Mesendoderm (in vitro differentiated cells): ENCODE measurements at regions not wholly inside any gene's neighbourhood (a gene's known extent, or its start where the extent isn't known, plus 50 kb on each side); places are given as distances from the start of the nearest gene placed in this dataset.

Experiments used
- DNase-seq: peaks from one replicate; pipeline ENCODE4 v3.0.0; 2013
- H2AK5ac ChIP-seq: 2 replicates; pipeline ENCODE4 v1.6.1; 2013; ENCODE audit warnings: low read length, inconsistent platforms
- H2BK120ac ChIP-seq: 2 replicates; pipeline ENCODE4 v1.6.1; 2013; ENCODE audit warnings: low read depth, mild to moderate bottlenecking, low read length, moderate library complexity, mixed read lengths
- H2BK15ac ChIP-seq: replicated peaks from 2 replicates; pipeline ENCODE4 v1.6.1; 2013; ENCODE audit warnings: low read depth, mild to moderate bottlenecking, moderate library complexity
- H2BK5ac ChIP-seq: 2 replicates; pipeline ENCODE4 v1.6.1; 2013; ENCODE audit warnings: low read length, inconsistent platforms
- H3K18ac ChIP-seq: 2 replicates; pipeline ENCODE4 v1.6.1; 2013; ENCODE audit warnings: mild to moderate bottlenecking, low read length, mixed read lengths
- H3K23ac ChIP-seq: one replicate; pipeline ENCODE4 v1.6.1; 2013; ENCODE audit warnings: low read length
- H3K27ac ChIP-seq: 2 replicates; pipeline ENCODE4 v1.5.1; 2013; ENCODE audit warnings: low read depth, mild to moderate bottlenecking, inconsistent platforms, low read length, moderate library complexity
- H3K27me3 ChIP-seq: 2 replicates; pipeline ENCODE4 v1.6.1; 2013; ENCODE audit warnings: low read length, control low read depth, mild to moderate bottlenecking, inconsistent platforms; ENCODE audit not compliant: insufficient read depth, poor library complexity
- H3K36me3 ChIP-seq: 2 replicates; pipeline ENCODE4 v1.6.1; 2013; ENCODE audit warnings: low read length, inconsistent platforms; ENCODE audit not compliant: control insufficient read depth, insufficient read depth
- H3K4ac ChIP-seq: one replicate; pipeline ENCODE4 v1.6.1; 2013; ENCODE audit warnings: low read depth, mild to moderate bottlenecking, low read length, moderate library complexity
- H3K4me1 ChIP-seq: 2 replicates; pipeline ENCODE4 v1.6.1; 2013; ENCODE audit warnings: low read depth, low read length, inconsistent platforms; ENCODE audit not compliant: control insufficient read depth
- H3K4me2 ChIP-seq: 2 replicates; pipeline ENCODE4 v1.6.1; 2013; ENCODE audit warnings: low read length
- H3K4me3 ChIP-seq: 2 replicates; pipeline ENCODE4 v1.5.1; 2013; ENCODE audit warnings: mild to moderate bottlenecking, low read length
- H3K56ac ChIP-seq: one replicate; pipeline ENCODE4 v1.6.1; 2013; ENCODE audit warnings: low read length
- H3K79me1 ChIP-seq: 2 replicates; pipeline ENCODE4 v1.6.1; 2013; ENCODE audit warnings: low read length, inconsistent platforms
- H3K79me2 ChIP-seq: 2 replicates; pipeline ENCODE4 v1.6.1; 2013; ENCODE audit warnings: mild to moderate bottlenecking, low read length; ENCODE audit not compliant: control insufficient read depth, insufficient read depth
- H3K9ac ChIP-seq: 2 replicates; pipeline ENCODE4 v1.6.1; 2013; ENCODE audit warnings: low read length, inconsistent platforms
- H4K5ac ChIP-seq: one replicate; pipeline ENCODE4 v1.6.1; 2013; ENCODE audit warnings: low read length
- H4K8ac ChIP-seq: one replicate; pipeline ENCODE4 v1.6.1; 2013; ENCODE audit warnings: low read depth, mild to moderate bottlenecking, control low read depth, low read length, moderate library complexity
- WGBS: extraction: QIAGEN DNeasy Blood & Tissue Kit; methylation state at CpG from one replicate; pipeline ENCODE4 v1.1.7; 2013; ENCODE audit warnings: low lambda C conversion rate, missing lambda C conversion rate; ENCODE audit not compliant: insufficient coverage; ENCODE audit errors: extremely low coverage; 5-methylcytosine and 5-hydroxymethylcytosine counted together

- Histone ChIP-seq H3K9ac (no peak overlapping the region), H3K27ac (no peak overlapping the region), H3K18ac (no peak overlapping the region), H3K27me3 (no peaks in the 10 kb centered on the region), H3K23ac (no peak overlapping the region), H4K5ac (no peak overlapping the region), H2AK5ac (no peak overlapping the region), H3K79me2 (no peaks in the 10 kb centered on the region), H3K56ac (no peak overlapping the region), H2BK5ac (no peak overlapping the region), H3K79me1 (no peaks in the 10 kb centered on the region), H2BK120ac (no peak overlapping the region), H3K4me3 (no peak overlapping the region), H2BK15ac (no peak overlapping the region), H3K4me2 (no peak overlapping the region), H3K4ac (no peak overlapping the region), H4K8ac (no peak overlapping the region), H3K4me1 (peaks cover 2% of the 10 kb centered on the region), H3K36me3 (no peaks in the 10 kb centered on the region)
- WGBS, result no CpG with 5 or more reads among the region's 2 CpGs
- no peak for DNase-seq
These were observed 72.9 kb upstream of the KRAS start for GRCh38 chr12:25323581-25323982.

GRCh38 chr12:25322918-25323531 is 72.3 kb upstream of the KRAS start:
- H3K18ac ChIP-seq, result no peak overlapping the region
- H3K27me3 ChIP-seq, result no peaks in the 10 kb centered on the region
- no peaks in the 10 kb centered on the region for H3K79me2 ChIP-seq
- no peak overlapping the region for H2BK15ac ChIP-seq
- no peak overlapping the region for H3K4me3 ChIP-seq
- no peaks in the 10 kb centered on the region for H3K79me1 ChIP-seq
- no peak overlapping the region for H3K27ac ChIP-seq
- WGBS, result no CpG with 5 or more reads among the region's 3 CpGs
- no peak overlapping the region for H4K5ac ChIP-seq
- H4K8ac ChIP-seq, result no peak overlapping the region
- peaks cover 2% of the 10 kb centered on the region for H3K4me1 ChIP-seq
- H3K56ac ChIP-seq, result no peak overlapping the region
- no peak overlapping the region for H3K9ac ChIP-seq
- H3K4me2 ChIP-seq, result no peak overlapping the region
- DNase-seq, result no peak
- H3K23ac ChIP-seq, result no peak overlapping the region
- H2AK5ac ChIP-seq, result no peak overlapping the region
- no peak overlapping the region for H3K4ac ChIP-seq
- H2BK120ac ChIP-seq, result no peak overlapping the region
- H2BK5ac ChIP-seq, result no peak overlapping the region
- no peaks in the 10 kb centered on the region for H3K36me3 ChIP-seq

- no peak overlapping the region for H2BK15ac ChIP-seq
- no peaks in the 10 kb centered on the region for H3K79me2 ChIP-seq
- no peaks in the 10 kb centered on the region for H3K79me1 ChIP-seq
- no peak overlapping the region for H3K27ac ChIP-seq
- WGBS, result no CpG with 5 or more reads among the region's 1 CpG
- H2BK120ac ChIP-seq, result no peak overlapping the region
- no peak overlapping the region for H2AK5ac ChIP-seq
- H3K18ac ChIP-seq, result no peak overlapping the region
- no peak overlapping the region for H3K4me3 ChIP-seq
- no peak overlapping the region for H3K4ac ChIP-seq
- H3K23ac ChIP-seq, result no peak overlapping the region
- no peaks in the 10 kb centered on the region for H3K36me3 ChIP-seq
- no peak overlapping the region for H3K56ac ChIP-seq
- peaks cover 2% of the 10 kb centered on the region for H3K4me1 ChIP-seq
- H4K5ac ChIP-seq, result no peak overlapping the region
- no peak for DNase-seq
- no peak overlapping the region for H2BK5ac ChIP-seq
- H3K4me2 ChIP-seq, result no peak overlapping the region
- no peaks in the 10 kb centered on the region for H3K27me3 ChIP-seq
- no peak overlapping the region for H3K9ac ChIP-seq
- no peak overlapping the region for H4K8ac ChIP-seq
These were observed 71.6 kb upstream of the KRAS start for GRCh38 chr12:25322351-25322750.

DNA sequence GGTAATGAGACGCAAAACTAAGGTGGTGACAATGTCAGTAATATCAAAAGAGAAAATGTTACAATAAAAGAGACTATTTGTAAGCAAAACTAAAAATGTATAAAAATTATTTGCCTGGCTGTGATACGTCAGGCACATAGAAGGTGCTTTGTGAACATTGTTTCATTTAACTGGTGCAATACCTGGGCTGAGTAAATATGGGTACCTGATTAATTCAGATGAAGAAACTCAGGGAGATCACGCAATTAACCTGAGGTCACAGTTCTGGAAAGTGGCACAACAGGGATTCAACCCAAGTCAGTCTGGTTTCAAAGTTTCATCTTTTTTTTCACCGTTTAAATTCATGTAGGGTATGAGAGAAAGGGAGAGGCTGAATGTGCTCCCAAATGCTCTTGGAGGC is 71.0 kb upstream of the KRAS start:
- no CpG with 5 or more reads among the region's 4 CpGs for WGBS
- Histone ChIP-seq H3K56ac (no peak overlapping the region), H3K4me2 (no peak overlapping the region), H3K18ac (peak overlapping the region; percentile 10), H4K8ac (no peak overlapping the region), H3K27ac (no peak overlapping the region), H2BK120ac (no peak overlapping the region), H3K79me1 (no peaks in the 10 kb centered on the region), H4K5ac (no peak overlapping the region), H3K79me2 (no peaks in the 10 kb centered on the region), H3K4me1 (peaks cover 2% of the 10 kb centered on the region), H3K4me3 (no peak overlapping the region), H2BK5ac (no peak overlapping the region), H3K36me3 (no peaks in the 10 kb centered on the region), H2AK5ac (no peak overlapping the region), H3K9ac (no peak overlapping the region), H3K4ac (no peak overlapping the region), H3K27me3 (no peaks in the 10 kb centered on the region), H3K23ac (no peak overlapping the region), H2BK15ac (peak overlapping the region; percentile 19)
- DNase-seq, result no peak

GRCh38 chr12:25320123-25321006 is 69.6 kb upstream of the KRAS start:
- Histone ChIP-seq H2BK5ac (no peak overlapping the region), H3K23ac (no peak overlapping the region), H3K18ac (no peak overlapping the region), H4K8ac (no peak overlapping the region), H3K56ac (no peak overlapping the region), H3K9ac (no peak overlapping the region), H2AK5ac (no peak overlapping the region), H3K27ac (no peak overlapping the region), H4K5ac (no peak overlapping the region), H2BK120ac (no peak overlapping the region), H3K4me1 (peaks cover 2% of the 10 kb centered on the region), H3K36me3 (no peaks in the 10 kb centered on the region), H3K4me3 (no peak overlapping the region), H3K27me3 (no peaks in the 10 kb centered on the region), H2BK15ac (no peak overlapping the region), H3K79me1 (no peaks in the 10 kb centered on the region), H3K79me2 (no peaks in the 10 kb centered on the region), H3K4me2 (no peak overlapping the region), H3K4ac (no peak overlapping the region)
- WGBS, result no CpG with 5 or more reads among the region's 5 CpGs
- DNase-seq, result peak; percentile 49
